ENCODE measurements at regions not wholly inside any gene's neighbourhood (a gene's known extent, or its start where the extent isn't known, plus 50 kb on each side); places are given as distances from the start of the nearest gene placed in this dataset.

GRCh38 chr2:195601361-195601760, 55.7 kb upstream of the SLC39A10 start:
- Histone ChIP-seq H4K20me1 (ENCODE audit: control insufficient read depth, insufficient read depth) (no peaks in the 10 kb centered on the region), H3K9me3 (replicated peaks; ENCODE audit: control insufficient read depth, insufficient read depth, low read length) (no peaks in the 10 kb centered on the region), H3K9ac (ENCODE audit: control insufficient read depth, insufficient read depth, low read length) (no peak overlapping the region), H3K4me3 (no peak overlapping the region), H3K79me2 (ENCODE audit: control insufficient read depth, insufficient read depth, low read length) (no peaks in the 10 kb centered on the region), H3K4me1 (ENCODE audit: control insufficient read depth, insufficient read depth, low read length) (no peaks in the 10 kb centered on the region), H3K27ac (ENCODE audit: control insufficient read depth, insufficient read depth) (no peak overlapping the region), H3K27me3 (replicated peaks in 1 of 2; ENCODE audit: control insufficient read depth in 2 of 2, insufficient read depth in 2 of 2, low read length in 1 of 2) (no peaks in the 10 kb centered on the region), H3K4me2 (ENCODE audit: control insufficient read depth, insufficient read depth) (no peak overlapping the region), H2AFZ (ENCODE audit: control insufficient read depth, low read depth, low read length) (no peak overlapping the region; the same call in 1 of the 2 replicates), H3K36me3 (ENCODE audit: control insufficient read depth in 2 of 2, insufficient read depth in 2 of 2, low read length in 1 of 2) (no peaks in the 10 kb centered on the region)
- 66% methylated on average over 5 of the region's 6 CpGs for WGBS (ENCODE audit: insufficient coverage, insufficient replicate concordance, low lambda C conversion rate, missing lambda C conversion rate)
- ATAC-seq, result no peak
- ChIA-PET POLR2A (interaction anchor here (0.6 kb wide), 2 partner anchors 14 to 85 kb away, joined by 4 to 5 read pairs; no protein-coding TSS in a partner anchor), RAD21 (ENCODE audit: unreplicated experiment) (interaction anchor here (1.3 kb wide), 1 partner anchor 25 kb away, joined by 4 read pairs; no protein-coding TSS in a partner anchor), CTCF (interaction anchor here (0.6 kb wide), 1 partner anchor 31 kb away, joined by 3 read pairs; no protein-coding TSS in a partner anchor), SMC1A (ENCODE audit: uncharacterized antibody, unreplicated experiment) (interaction anchor here (0.7 to 2.0 kb wide), 2 partner anchors 9 to 15 kb away, joined by 3 to 6 read pairs; no protein-coding TSS in a partner anchor)
- TF ChIP-seq CEBPZ (IDR thresholded peaks at IDR 0.05; ENCODE audit: low read depth, low read length) (no peak), SUZ12 (IDR thresholded peaks at IDR 0.05; ENCODE audit: unreplicated experiment) (no peak), CBX3 (IDR thresholded peaks at IDR 0.05; ENCODE audit: borderline replicate concordance, low read depth) (no peak), SREBF2 (IDR thresholded peaks at IDR 0.05; ENCODE audit: low read length) (no peak), FOXM1 (IDR thresholded peaks at IDR 0.05; ENCODE audit: low read depth, low read length) (no peak), ESRRA (IDR thresholded peaks at IDR 0.05; ENCODE audit: low read length) (no peak), ZNF622 (IDR thresholded peaks at IDR 0.05) (no peak), WRNIP1 (IDR thresholded peaks at IDR 0.05; ENCODE audit: borderline replicate concordance, low read depth, low read length) (no peak), NFYA (IDR thresholded peaks at IDR 0.05; ENCODE audit: borderline replicate concordance, low read depth, low read length) (no peak), NRF1 (conservative IDR thresholded peaks at IDR 0.05; ENCODE audit: low read depth, low read length) (no peak), LARP7 (IDR thresholded peaks at IDR 0.05) (no peak), ZNF207 (IDR thresholded peaks at IDR 0.05; ENCODE audit: borderline replicate concordance) (no peak), YY1 (IDR thresholded peaks at IDR 0.05; ENCODE audit: low read depth, low read length) (no peak), STAT3 (IDR thresholded peaks at IDR 0.05; ENCODE audit: low read depth, low read length) (no peak)
- no TSS peak for BruUV-seq (replicated peaks)
- no peak for FAIRE-seq
- in situ Hi-C loops (cut with MboI), result no loop called here
- DNase-seq (ENCODE audit: low read depth, low spot score), result no peak
- intact Hi-C loops (cut with micrococcal nuclease; ENCODE audit: unreplicated experiment), result no loop called here

Measured in GM12878 (cell line).